Epithelial cell of proximal tubule (primary cell): ENCODE measurements at regions not wholly inside any gene's neighbourhood (a gene's known extent, or its start where the extent isn't known, plus 50 kb on each side); places are given as distances from the start of the nearest gene placed in this dataset.

Source experiments
- DNase-seq: peaks from one replicate; pipeline ENCODE4 v3.0.0-alpha.2; 2011; ENCODE audit warnings: low read depth
- H3K4me3 ChIP-seq: 2 replicates; pipeline ENCODE4 v1.5.1; 2011; ENCODE audit warnings: low read depth, mild to moderate bottlenecking, low read length
- TF ChIP-seq, protein P1 (sequence below): conservative IDR thresholded peaks from 2 replicates; pipeline ENCODE4 v1.5.1; 2012; ENCODE audit warnings: low read depth, mild to moderate bottlenecking, low read length

DNA sequence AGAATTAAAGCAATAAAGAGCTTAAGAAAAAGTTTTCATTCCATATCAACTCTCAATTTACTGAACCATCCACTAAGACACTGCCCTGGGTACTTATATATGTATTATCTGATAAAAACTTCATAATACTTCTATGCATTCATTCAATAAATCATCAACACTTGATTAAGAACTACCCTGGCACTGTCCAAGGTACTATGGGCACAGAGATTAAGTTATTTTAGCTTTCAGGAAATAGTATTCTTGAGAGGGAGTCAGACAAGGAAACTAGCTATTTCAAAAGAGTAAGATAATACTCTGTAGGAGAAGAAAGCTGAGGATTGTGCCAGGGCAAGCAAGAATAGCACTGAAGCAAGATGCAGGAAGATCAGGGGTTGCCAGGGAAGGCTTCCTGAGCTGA lies 640.8 kb downstream of the FAM181B start:
- H3K4me3 ChIP-seq: no peak overlapping the region
- no peak for DNase-seq
- TF ChIP-seq, protein P1, sequence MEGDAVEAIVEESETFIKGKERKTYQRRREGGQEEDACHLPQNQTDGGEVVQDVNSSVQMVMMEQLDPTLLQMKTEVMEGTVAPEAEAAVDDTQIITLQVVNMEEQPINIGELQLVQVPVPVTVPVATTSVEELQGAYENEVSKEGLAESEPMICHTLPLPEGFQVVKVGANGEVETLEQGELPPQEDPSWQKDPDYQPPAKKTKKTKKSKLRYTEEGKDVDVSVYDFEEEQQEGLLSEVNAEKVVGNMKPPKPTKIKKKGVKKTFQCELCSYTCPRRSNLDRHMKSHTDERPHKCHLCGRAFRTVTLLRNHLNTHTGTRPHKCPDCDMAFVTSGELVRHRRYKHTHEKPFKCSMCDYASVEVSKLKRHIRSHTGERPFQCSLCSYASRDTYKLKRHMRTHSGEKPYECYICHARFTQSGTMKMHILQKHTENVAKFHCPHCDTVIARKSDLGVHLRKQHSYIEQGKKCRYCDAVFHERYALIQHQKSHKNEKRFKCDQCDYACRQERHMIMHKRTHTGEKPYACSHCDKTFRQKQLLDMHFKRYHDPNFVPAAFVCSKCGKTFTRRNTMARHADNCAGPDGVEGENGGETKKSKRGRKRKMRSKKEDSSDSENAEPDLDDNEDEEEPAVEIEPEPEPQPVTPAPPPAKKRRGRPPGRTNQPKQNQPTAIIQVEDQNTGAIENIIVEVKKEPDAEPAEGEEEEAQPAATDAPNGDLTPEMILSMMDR: no peak

DNA sequence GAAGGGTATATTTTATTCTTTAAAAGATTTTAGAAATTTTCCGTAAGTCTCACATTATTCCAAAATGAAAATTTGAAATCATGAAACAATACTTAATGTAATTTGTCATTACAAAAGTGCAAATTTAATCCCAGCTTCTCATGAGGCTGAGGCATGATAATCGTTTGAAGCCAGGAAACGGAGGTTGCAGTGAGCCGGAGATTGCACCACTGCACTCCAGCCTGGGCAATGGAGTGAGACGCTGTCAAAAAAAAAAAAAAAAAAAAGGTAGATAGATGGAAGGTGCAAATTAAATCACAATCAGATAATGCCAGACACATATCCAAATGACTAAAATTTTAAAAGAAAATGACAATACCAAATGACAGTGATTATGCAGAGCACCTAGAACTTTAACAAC lies 644.2 kb downstream of the FAM181B start:
- TF ChIP-seq, protein P1: no peak
- no peak for DNase-seq
- no peak overlapping the region for H3K4me3 ChIP-seq

DNA sequence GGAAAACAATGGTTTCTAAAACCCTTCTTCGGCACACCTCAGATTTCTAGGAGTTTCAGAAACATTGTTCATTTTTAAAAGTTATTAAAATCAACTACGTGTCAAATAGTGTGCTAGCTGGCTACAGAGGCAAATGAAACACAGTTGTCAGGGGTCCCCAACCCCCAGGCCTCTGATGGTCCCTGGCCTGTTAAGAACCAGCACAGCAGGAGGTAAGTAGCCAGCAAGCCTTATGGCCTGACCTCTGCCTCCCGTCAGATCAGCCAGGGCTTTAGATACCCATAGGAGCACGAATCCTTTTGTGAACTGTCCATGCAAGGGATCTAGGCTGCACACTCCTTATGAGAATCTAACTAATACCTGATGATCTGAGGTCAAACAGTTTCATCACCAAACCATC lies 648.2 kb downstream of the FAM181B start:
- no peak for DNase-seq
- no peak overlapping the region for H3K4me3 ChIP-seq
- TF ChIP-seq, protein P1: no peak

DNA sequence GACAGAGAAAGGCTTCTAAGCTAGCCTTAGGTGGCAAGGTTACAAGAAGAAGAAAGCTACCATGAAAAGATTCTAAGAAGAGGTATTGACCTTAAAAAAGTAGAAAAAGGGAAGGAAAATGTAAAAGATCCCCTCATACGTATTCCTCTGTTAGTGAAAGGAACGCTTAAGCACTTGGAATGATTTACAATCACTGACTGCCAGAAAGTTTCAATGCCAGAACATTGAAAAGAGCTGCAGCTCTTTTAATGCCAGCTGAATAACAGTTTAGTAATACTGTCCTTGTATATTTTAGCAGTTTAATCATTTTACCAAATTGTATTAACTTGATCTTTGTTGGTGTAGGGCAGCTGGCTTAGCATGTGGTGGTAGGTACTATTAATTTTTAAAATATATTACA lies 650.7 kb downstream of the FAM181B start:
- TF ChIP-seq, protein P1: no peak
- no peak overlapping the region for H3K4me3 ChIP-seq
- no peak for DNase-seq

DNA sequence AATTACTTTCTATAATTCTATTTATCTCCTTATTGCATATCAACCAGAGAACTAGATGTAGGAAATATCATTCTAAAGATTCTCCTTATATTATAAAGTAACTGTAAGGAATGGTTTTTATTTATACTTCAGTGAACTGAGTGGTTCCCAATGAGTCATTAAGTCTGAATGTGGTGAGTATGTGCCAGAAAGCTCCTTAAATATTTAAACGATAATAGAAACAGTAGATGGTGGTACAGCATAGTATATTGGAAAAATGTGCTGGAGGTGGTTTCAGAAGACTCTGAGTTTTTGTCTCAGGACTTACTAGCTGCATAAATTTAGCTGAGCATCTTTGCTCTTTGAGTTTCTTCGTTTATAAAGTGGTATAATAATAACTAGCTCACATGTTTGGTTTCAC lies 653.5 kb downstream of the FAM181B start:
- TF ChIP-seq, protein P1: no peak
- no peak overlapping the region for H3K4me3 ChIP-seq
- DNase-seq: peak; percentile 13

DNA sequence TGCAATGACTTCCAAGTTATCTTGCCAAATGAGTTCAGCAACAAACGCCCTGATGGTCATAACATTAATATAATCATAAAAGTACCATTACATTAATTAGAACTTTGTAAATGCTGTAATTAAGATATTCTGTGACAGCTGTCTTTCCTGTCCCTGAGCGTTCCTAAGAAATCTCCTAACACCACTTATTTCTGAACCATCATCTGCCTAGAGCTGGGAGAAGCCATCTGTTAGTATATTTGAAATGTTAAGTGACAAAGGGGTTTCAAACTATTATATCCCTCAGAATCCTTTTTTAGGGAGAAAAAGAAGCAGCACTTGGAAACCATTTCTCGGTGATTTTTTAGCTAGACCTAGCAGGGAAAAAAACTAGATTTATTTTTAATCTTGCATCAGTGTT lies 657.5 kb downstream of the FAM181B start:
- no peak overlapping the region for H3K4me3 ChIP-seq
- no peak for DNase-seq
- TF ChIP-seq, protein P1: no peak

DNA sequence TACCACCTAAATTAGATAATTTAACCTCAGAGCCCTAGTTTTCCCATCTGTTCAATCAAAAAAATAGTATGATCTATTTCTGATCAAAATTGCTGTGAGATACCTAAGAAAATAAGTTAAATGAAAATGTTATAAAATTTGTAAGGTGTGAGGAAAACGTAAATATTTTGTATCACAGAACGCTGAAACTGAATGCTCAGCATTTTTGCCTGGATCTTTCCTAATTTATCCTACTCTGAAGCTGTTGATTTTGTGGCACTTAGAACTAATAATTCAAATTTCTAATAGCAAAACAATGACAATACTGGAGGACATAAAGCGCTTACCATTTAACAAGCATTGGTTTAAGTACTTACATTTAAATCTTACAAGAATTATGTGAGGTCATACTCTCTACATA lies 674.2 kb downstream of the FAM181B start:
- no peak for DNase-seq
- H3K4me3 ChIP-seq: no peak overlapping the region
- TF ChIP-seq, protein P1: no peak
